ENCODE measurements at regions not wholly inside any gene's neighbourhood (a gene's known extent, or its start where the extent isn't known, plus 50 kb on each side); places are given as distances from the start of the nearest gene placed in this dataset.

- TF ChIP-seq POLR2AphosphoS5 (IDR thresholded peaks at IDR 0.05) (no peak), CTCF (IDR thresholded peaks at IDR 0.05) (no peak), POLR2A (IDR thresholded peaks at IDR 0.05) (no peak)
These were observed 1138.6 kb upstream of the CDH8 start for GRCh38 chr16:63174801-63175200.

All from stomach (tissue), 4 donors.